Endothelial cell of umbilical vein (primary cell): ENCODE measurements at regions not wholly inside any gene's neighbourhood (a gene's known extent, or its start where the extent isn't known, plus 50 kb on each side); places are given as distances from the start of the nearest gene placed in this dataset.

Source experiments
- BruUV-seq: library from RNA; stranded (reverse); fragments of 400-500 nt; replicated peaks from 2 replicates; lab custom pipeline; 2021; lab: Mats Ljungman, UMichigan
- CTCF ChIA-PET: fragments of 300-600, 350-600 bp; sonication (Branson Sonifier 250); formaldehyde crosslinking; loops from one replicate; lab custom pipeline; 2021; ENCODE audit warnings: antibody characterized with exemption, inconsistent platforms; lab: Charles Lee
- POLR2A ChIA-PET: fragments of 300-600, 350-600 bp; sonication (Branson Sonifier 250); formaldehyde crosslinking; loops from one replicate; lab custom pipeline; 2021; ENCODE audit warnings: antibody characterized with exemption, inconsistent platforms; lab: Charles Lee
- DNase-seq: peaks from one replicate; pipeline ENCODE4 v3.0.0-alpha.2; 2011; ENCODE audit warnings: low read depth, low spot score
- FAIRE-seq: peaks from 2 replicates; lab custom pipeline; 2011; peaks lifted over from hg19 to GRCh38; lab: Jason Lieb, UNC
- H2AFZ ChIP-seq: 2 replicates; pipeline ENCODE4 v1.6.0; 2012; ENCODE audit warnings: low read depth, low read length, control low read depth, inconsistent platforms
- H3K27ac ChIP-seq: 2 replicates; pipeline ENCODE4 v1.5.1; 2011; ENCODE audit warnings: low read depth, mild to moderate bottlenecking, control low read depth, low read length, moderate library complexity; ENCODE audit not compliant: insufficient read depth
- H3K27me3 ChIP-seq, 2 experiments: 2 replicates each; pipeline versions ENCODE4 v1.6.0 to v1.6.1; 2011; ENCODE audit warnings: low read length in 2 of 2, mixed read lengths in 1 of 2; ENCODE audit not compliant: control insufficient read depth in 2 of 2, insufficient read depth in 2 of 2
- H3K36me3 ChIP-seq, 2 experiments: 2 replicates in 1 of 2; 3 replicates in 1 of 2; pipeline ENCODE4 v1.5.1; 2011; ENCODE audit warnings: low read length in 2 of 2, mild to moderate bottlenecking in 1 of 2, moderate library complexity in 1 of 2; ENCODE audit not compliant: control insufficient read depth in 2 of 2, insufficient read depth in 2 of 2; ENCODE audit errors: extremely low read depth in 1 of 2
- H3K4me1 ChIP-seq: 3 replicates; pipeline ENCODE4 v1.5.1; 2011; ENCODE audit warnings: mild to moderate bottlenecking, low read length; ENCODE audit not compliant: control insufficient read depth, insufficient read depth; ENCODE audit errors: extremely low read depth
- H3K4me2 ChIP-seq: 2 replicates; pipeline ENCODE4 v1.6.1; 2011; ENCODE audit warnings: low read length, control low read depth, mixed read lengths; ENCODE audit not compliant: insufficient read depth
- H3K4me3 ChIP-seq, 3 experiments: fragments of 200-600 bp in 1 of 3; sonication (generic), shearing (Covaris generic) in 1 of 3; replicated peaks in 1 of 3; 2 replicates each; pipeline ENCODE4 v1.5.1; 2011 to 2016; ENCODE audit warnings: control low read depth in 3 of 3, low read length in 3 of 3, mild to moderate bottlenecking in 2 of 3, inconsistent platforms in 1 of 3, low read depth in 1 of 3, moderate library complexity in 1 of 3; ENCODE audit not compliant: insufficient read depth in 1 of 3
- H3K79me2 ChIP-seq: 2 replicates; pipeline ENCODE4 v1.6.0; 2012; ENCODE audit warnings: low read length, inconsistent platforms; ENCODE audit not compliant: control insufficient read depth, insufficient read depth
- H3K9ac ChIP-seq: replicated peaks from 2 replicates; pipeline ENCODE3; 2011; ENCODE audit warnings: low read length, control low read depth; ENCODE audit not compliant: insufficient read depth; ENCODE audit errors: extremely low read depth
- H3K9me1 ChIP-seq: replicated peaks from 3 replicates; pipeline ENCODE4 v1.6.0; 2011; ENCODE audit warnings: mild to moderate bottlenecking, low read length; ENCODE audit not compliant: control insufficient read depth, insufficient read depth; ENCODE audit errors: extremely low read depth
- H3K9me3 ChIP-seq: replicated peaks from 2 replicates; pipeline ENCODE4 v1.5.1; 2012; ENCODE audit warnings: low read length, inconsistent platforms; ENCODE audit not compliant: control insufficient read depth, insufficient read depth
- H4K20me1 ChIP-seq: replicated peaks from 2 replicates; pipeline ENCODE3; 2011; ENCODE audit warnings: mild to moderate bottlenecking, low read length; ENCODE audit not compliant: control insufficient read depth, insufficient read depth; ENCODE audit errors: extremely low read depth
- EZH2 ChIP-seq: IDR thresholded peaks from 2 replicates; pipeline ENCODE4 v1.6.1; 2012; ENCODE audit warnings: borderline replicate concordance, low read depth, mild to moderate bottlenecking, moderate library complexity, low read length, inconsistent platforms; ENCODE audit not compliant: severe bottlenecking
- FOS ChIP-seq: IDR thresholded peaks from 2 replicates; pipeline ENCODE4 v1.6.1; 2011; ENCODE audit warnings: mild to moderate bottlenecking, low read length, moderate library complexity, borderline replicate concordance; ENCODE audit not compliant: insufficient read depth
- GATA2 ChIP-seq: IDR thresholded peaks from 2 replicates; pipeline ENCODE4 v1.7.0; 2011; ENCODE audit warnings: low read depth, mild to moderate bottlenecking, moderate library complexity, mixed read lengths, low read length; ENCODE audit not compliant: insufficient read length, insufficient read depth
- JUN ChIP-seq: IDR thresholded peaks from 2 replicates; pipeline ENCODE4 v1.6.1; 2011; ENCODE audit warnings: borderline replicate concordance, low read depth; ENCODE audit not compliant: insufficient read length, insufficient read depth
- MAX ChIP-seq: IDR thresholded peaks from 2 replicates; pipeline ENCODE4 v1.6.1; 2011; ENCODE audit not compliant: insufficient read depth, insufficient read length
- MYC ChIP-seq: IDR thresholded peaks from one replicate; pipeline ENCODE4 v1.6.1; 2011; ENCODE audit warnings: mild to moderate bottlenecking, low read depth, low read length
- POLR2A ChIP-seq: IDR thresholded peaks from 2 replicates; pipeline ENCODE4 v1.6.1; 2012; ENCODE audit warnings: low read depth, mild to moderate bottlenecking, control low read depth, low read length
- POLR2AphosphoS5 ChIP-seq: IDR thresholded peaks from 2 replicates; pipeline ENCODE4 v1.6.1; 2012; ENCODE audit warnings: low read depth, mild to moderate bottlenecking, control low read depth, low read length, moderate library complexity; ENCODE audit not compliant: insufficient read depth
- dilution Hi-C: fragments of 300-500 bp; cut with MboI; formaldehyde crosslinking; loops from one replicate; pipeline ENCODE4 v1.15.0; 2019; ENCODE audit warnings: low sequenced_read_pairs; ENCODE audit not compliant: extremely low pct_ligation_motif_present
- intact Hi-C: fragments of 100-400 bp; cut with micrococcal nuclease; formaldehyde crosslinking; loops from one replicate; pipeline ENCODE4 v1.10.0; 2022
- TF ChIP-seq, protein P1 (sequence below), 2 donors: IDR thresholded peaks; 1 replicate in 1 of 2; 2 replicates in 1 of 2; pipeline ENCODE4 v1.5.1; 2011; ENCODE audit warnings: low read length in 2 of 2, mild to moderate bottlenecking in 2 of 2, moderate library complexity in 2 of 2, control low read depth in 1 of 2, inconsistent platforms in 1 of 2, low read depth in 1 of 2; ENCODE audit not compliant: insufficient read depth in 1 of 2; ENCODE audit errors: extremely low read depth in 1 of 2

DNA sequence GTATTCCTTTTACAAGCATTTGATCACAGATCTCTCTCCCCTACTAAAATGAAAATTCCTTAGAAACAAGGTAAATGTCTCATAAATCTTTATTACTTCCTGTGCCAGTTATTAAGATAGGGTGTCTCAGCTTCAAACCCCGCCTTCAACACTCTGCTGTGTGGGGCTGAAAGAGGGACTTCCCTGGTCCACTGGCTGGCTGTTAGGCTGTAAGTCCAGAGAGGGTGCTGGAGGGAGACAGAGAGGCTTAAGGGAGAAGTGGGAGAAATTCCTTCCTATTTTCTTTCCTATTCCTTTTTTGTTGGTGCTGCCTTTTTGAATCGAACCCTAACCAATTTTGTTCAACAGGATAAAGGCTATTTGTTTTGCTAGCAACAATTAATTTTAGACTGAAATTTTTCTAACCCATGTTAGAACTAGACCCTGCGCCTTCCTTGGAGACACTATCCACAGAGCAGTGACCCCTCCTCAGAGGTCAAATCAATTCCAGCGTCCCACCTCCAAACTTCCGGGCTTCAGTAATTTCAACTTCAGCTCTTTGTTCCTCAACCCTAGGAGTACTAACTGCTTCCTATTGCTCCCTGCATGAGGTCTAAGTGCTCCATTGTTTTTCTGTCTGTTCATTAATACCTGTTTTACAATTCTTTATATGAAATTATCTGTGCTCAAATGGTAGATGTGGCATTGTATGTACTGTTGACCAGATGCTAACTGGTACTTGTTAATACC lies 207.5 kb upstream of the OPRM1 start:
- H3K79me2 ChIP-seq, result no peaks in the 10 kb centered on the region
- H3K9me3 ChIP-seq, result peaks cover 6% of the 10 kb centered on the region
- intact Hi-C loops, result no loop called here
- TF ChIP-seq, protein P1, sequence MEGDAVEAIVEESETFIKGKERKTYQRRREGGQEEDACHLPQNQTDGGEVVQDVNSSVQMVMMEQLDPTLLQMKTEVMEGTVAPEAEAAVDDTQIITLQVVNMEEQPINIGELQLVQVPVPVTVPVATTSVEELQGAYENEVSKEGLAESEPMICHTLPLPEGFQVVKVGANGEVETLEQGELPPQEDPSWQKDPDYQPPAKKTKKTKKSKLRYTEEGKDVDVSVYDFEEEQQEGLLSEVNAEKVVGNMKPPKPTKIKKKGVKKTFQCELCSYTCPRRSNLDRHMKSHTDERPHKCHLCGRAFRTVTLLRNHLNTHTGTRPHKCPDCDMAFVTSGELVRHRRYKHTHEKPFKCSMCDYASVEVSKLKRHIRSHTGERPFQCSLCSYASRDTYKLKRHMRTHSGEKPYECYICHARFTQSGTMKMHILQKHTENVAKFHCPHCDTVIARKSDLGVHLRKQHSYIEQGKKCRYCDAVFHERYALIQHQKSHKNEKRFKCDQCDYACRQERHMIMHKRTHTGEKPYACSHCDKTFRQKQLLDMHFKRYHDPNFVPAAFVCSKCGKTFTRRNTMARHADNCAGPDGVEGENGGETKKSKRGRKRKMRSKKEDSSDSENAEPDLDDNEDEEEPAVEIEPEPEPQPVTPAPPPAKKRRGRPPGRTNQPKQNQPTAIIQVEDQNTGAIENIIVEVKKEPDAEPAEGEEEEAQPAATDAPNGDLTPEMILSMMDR (IDR thresholded peaks at IDR 0.05; ENCODE audit: extremely low read depth in 1 of 2, insufficient read depth in 1 of 2, low read depth in 1 of 2, low read length in 2 of 2), result no peak
- TF ChIP-seq POLR2A (no peak), MYC (no peak), POLR2AphosphoS5 (no peak), JUN (no peak), FOS (no peak), EZH2 (no peak), GATA2 (no peak), MAX (no peak)
- no peaks in the 10 kb centered on the region for H4K20me1 ChIP-seq
- ChIA-PET CTCF (no interaction called here), POLR2A (no interaction called here)
- DNase-seq (no peak), FAIRE-seq (no peak)
- no peak overlapping the region for H3K27ac ChIP-seq
- H3K4me2 ChIP-seq, result no peak overlapping the region
- no peaks in the 10 kb centered on the region for H3K36me3 ChIP-seq
- H3K9ac ChIP-seq, result no peak overlapping the region
- no peak overlapping the region for H2AFZ ChIP-seq
- H3K9me1 ChIP-seq, result no peaks in the 10 kb centered on the region
- BruUV-seq, result no TSS peak
- no peak overlapping the region for H3K4me3 ChIP-seq
- dilution Hi-C loops, result no loop called here
- H3K27me3 ChIP-seq, result no peaks in the 10 kb centered on the region
- H3K4me1 ChIP-seq, result no peaks in the 10 kb centered on the region
